A673 (cell line): ENCODE measurements at regions not wholly inside any gene's neighbourhood (a gene's known extent, or its start where the extent isn't known, plus 50 kb on each side); places are given as distances from the start of the nearest gene placed in this dataset.

ENCODE experiments used
- BruUV-seq: library from RNA; stranded (reverse); fragments of 400-500 nt; replicated peaks from 2 replicates; lab custom pipeline; 2021; lab: Mats Ljungman, UMichigan
- CTCF ChIA-PET: fragments of 300-600 bp; sonication (Branson Sonifier 250); formaldehyde crosslinking; loops from one replicate; lab custom pipeline; 2022; ENCODE audit warnings: antibody characterized with exemption; lab: Charles Lee
- POLR2A ChIA-PET: fragments of 300-600 bp; sonication (Branson Sonifier 250); formaldehyde crosslinking; loops from one replicate; lab custom pipeline; 2022; ENCODE audit warnings: antibody characterized with exemption; ENCODE audit not compliant: low non-redundant PET; lab: Charles Lee
- DNase-seq: peaks from one replicate; pipeline ENCODE4 v3.0.0-alpha.2; 2015; ENCODE audit warnings: low spot score
- H3K27ac ChIP-seq: fragments of 200-600 bp; sonication (generic); 2 replicates; pipeline ENCODE4 v1.5.1; 2016; ENCODE audit warnings: mixed run types, low read depth, mild to moderate bottlenecking, mixed read lengths, antibody characterized with exemption, low read length; ENCODE audit not compliant: poor library complexity, severe bottlenecking
- H3K27me3 ChIP-seq: fragments of 200-600 bp; sonication (generic); replicated peaks from 2 replicates; pipeline ENCODE4 v1.6.1; 2017; ENCODE audit warnings: mixed run types, low read depth, mild to moderate bottlenecking, mixed read lengths, antibody characterized with exemption, low read length; ENCODE audit not compliant: insufficient read depth, poor library complexity
- H3K36me3 ChIP-seq: fragments of 200-600 bp; sonication (generic); 2 replicates; pipeline ENCODE4 v1.6.1; 2016; ENCODE audit warnings: mixed run types, mild to moderate bottlenecking, mixed read lengths, antibody characterized with exemption, low read length; ENCODE audit not compliant: insufficient read depth, poor library complexity, severe bottlenecking
- H3K4me1 ChIP-seq: fragments of 200-600 bp; sonication (generic); 2 replicates; pipeline ENCODE4 v1.6.1; 2017; ENCODE audit warnings: mixed run types, mild to moderate bottlenecking, mixed read lengths, antibody characterized with exemption, low read length; ENCODE audit not compliant: insufficient read depth, poor library complexity, severe bottlenecking
- H3K4me3 ChIP-seq: fragments of 200-600 bp; sonication (generic); 2 replicates; pipeline ENCODE4 v1.5.1; 2016; ENCODE audit warnings: low read depth, mixed run types, mild to moderate bottlenecking, mixed read lengths, low read length; ENCODE audit not compliant: poor library complexity, severe bottlenecking
- H3K9me3 ChIP-seq: fragments of 200-600 bp; sonication (generic); 2 replicates; pipeline ENCODE4 v1.6.1; 2016; ENCODE audit warnings: mixed run types, low read depth, mild to moderate bottlenecking, mixed read lengths, antibody characterized with exemption, low read length; ENCODE audit not compliant: poor library complexity, severe bottlenecking
- EZH2 ChIP-seq: fragments of 200-600 bp; sonication (generic); IDR thresholded peaks from 2 replicates; pipeline ENCODE4 v1.6.1; 2017; ENCODE audit warnings: borderline replicate concordance, low read depth, mild to moderate bottlenecking, mixed read lengths, antibody characterized with exemption, low read length; ENCODE audit not compliant: poor library complexity, severe bottlenecking
- intact Hi-C: fragments of 100-400 bp; cut with micrococcal nuclease; formaldehyde crosslinking; loops from one replicate; pipeline ENCODE4 v1.10.0; 2022; ENCODE audit not compliant: unreplicated experiment
- TF ChIP-seq, protein P1 (sequence below): fragments of 300-800, 200-600 bp; sonication (generic); conservative IDR thresholded peaks from 2 replicates; pipeline ENCODE4 v1.5.1; 2017; ENCODE audit warnings: low read depth, mild to moderate bottlenecking, antibody characterized with exemption, low read length, moderate library complexity, mixed read lengths

GRCh38 chr19:24003537-24003936, 83.5 kb upstream of the ZNF254 start:
- no peaks in the 10 kb centered on the region for H3K4me1 ChIP-seq
- peaks cover 24% of the 10 kb centered on the region for H3K9me3 ChIP-seq
- BruUV-seq, result no TSS peak
- DNase-seq, result no peak
- POLR2A ChIA-PET, result no interaction called here
- CTCF ChIA-PET, result no interaction called here
- intact Hi-C loops, result no loop called here
- TF ChIP-seq, protein P1, sequence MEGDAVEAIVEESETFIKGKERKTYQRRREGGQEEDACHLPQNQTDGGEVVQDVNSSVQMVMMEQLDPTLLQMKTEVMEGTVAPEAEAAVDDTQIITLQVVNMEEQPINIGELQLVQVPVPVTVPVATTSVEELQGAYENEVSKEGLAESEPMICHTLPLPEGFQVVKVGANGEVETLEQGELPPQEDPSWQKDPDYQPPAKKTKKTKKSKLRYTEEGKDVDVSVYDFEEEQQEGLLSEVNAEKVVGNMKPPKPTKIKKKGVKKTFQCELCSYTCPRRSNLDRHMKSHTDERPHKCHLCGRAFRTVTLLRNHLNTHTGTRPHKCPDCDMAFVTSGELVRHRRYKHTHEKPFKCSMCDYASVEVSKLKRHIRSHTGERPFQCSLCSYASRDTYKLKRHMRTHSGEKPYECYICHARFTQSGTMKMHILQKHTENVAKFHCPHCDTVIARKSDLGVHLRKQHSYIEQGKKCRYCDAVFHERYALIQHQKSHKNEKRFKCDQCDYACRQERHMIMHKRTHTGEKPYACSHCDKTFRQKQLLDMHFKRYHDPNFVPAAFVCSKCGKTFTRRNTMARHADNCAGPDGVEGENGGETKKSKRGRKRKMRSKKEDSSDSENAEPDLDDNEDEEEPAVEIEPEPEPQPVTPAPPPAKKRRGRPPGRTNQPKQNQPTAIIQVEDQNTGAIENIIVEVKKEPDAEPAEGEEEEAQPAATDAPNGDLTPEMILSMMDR, result no peak
- TF ChIP-seq EZH2, result no peak
- no peaks in the 10 kb centered on the region for H3K27me3 ChIP-seq
- no peak overlapping the region for H3K27ac ChIP-seq
- no peaks in the 10 kb centered on the region for H3K36me3 ChIP-seq
- H3K4me3 ChIP-seq, result no peak overlapping the region

DNA sequence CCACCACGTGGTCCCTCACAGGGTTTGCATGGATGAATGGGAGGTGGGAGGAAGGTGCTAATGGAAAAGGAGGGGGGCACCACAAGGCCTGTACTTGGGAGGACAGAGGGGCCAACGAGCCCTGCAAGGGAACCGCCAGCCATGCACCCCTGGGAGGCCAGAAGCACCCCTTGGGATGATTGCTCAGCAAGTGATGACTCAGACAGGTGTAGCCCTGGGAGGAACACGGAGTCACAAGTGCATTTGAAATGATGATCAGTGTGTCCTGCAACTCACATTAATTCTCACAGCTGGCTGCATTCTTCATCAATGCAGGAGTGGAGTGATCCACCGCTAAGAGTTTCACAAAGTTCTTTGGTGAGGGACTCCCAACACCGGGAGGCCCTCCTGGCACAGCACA, 82.8 kb upstream of the ZNF254 start:
- POLR2A ChIA-PET, result no interaction called here
- DNase-seq, result no peak
- no peaks in the 10 kb centered on the region for H3K27me3 ChIP-seq
- no TSS peak for BruUV-seq
- peaks cover 24% of the 10 kb centered on the region for H3K9me3 ChIP-seq
- CTCF ChIA-PET, result no interaction called here
- H3K4me1 ChIP-seq, result no peaks in the 10 kb centered on the region
- H3K36me3 ChIP-seq, result no peaks in the 10 kb centered on the region
- H3K4me3 ChIP-seq, result no peak overlapping the region
- no peak overlapping the region for H3K27ac ChIP-seq
- TF ChIP-seq EZH2, result no peak
- TF ChIP-seq, protein P1, result no peak
- intact Hi-C loops, result no loop called here

DNA sequence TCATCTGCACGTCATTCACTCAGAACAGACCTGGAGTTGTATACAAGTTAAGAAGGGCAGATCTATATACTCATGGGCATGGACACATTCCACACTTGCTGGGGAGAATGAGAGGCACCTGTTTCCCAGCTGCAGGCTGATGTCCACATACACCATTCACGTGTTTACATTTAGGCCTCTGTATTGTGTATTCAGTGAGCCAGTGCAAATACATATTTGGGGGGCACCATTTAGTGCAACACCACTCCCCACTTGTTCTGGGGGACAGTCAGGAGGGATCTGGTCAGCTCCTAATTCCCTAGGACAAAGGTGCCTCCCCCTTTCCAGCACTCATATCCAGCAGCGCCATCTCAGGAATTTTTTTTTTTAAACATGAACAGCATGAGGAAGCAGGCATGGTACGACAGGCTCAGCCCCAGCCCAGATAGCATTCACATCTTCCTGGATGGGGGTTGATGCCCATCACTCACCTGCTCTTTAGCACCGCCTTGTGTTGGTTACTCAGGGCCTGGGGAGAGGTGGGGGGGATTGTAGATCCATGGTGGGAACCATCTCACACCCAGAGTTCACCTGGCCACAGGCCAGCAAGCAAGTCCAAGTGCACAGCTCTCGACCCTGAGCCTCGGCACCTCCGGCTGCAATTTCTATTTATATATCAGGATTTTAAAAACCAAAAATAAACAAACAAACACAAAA, 56.9 kb upstream of the ZNF254 start:
- CTCF ChIA-PET, result no interaction called here
- Histone ChIP-seq H3K27me3 (no peaks in the 10 kb centered on the region), H3K36me3 (no peaks in the 10 kb centered on the region), H3K9me3 (no peaks in the 10 kb centered on the region), H3K4me3 (no peak overlapping the region), H3K4me1 (no peaks in the 10 kb centered on the region), H3K27ac (no peak overlapping the region)
- POLR2A ChIA-PET, result no interaction called here
- intact Hi-C loops, result loop anchor here (10.0 kb wide), 1 partner anchor 345 kb away; the partner anchor contains the start of gene ZNF675
- DNase-seq, result no peak
- TF ChIP-seq, protein P1, result no peak
- no peak for TF ChIP-seq EZH2
- no TSS peak for BruUV-seq
